ENCODE measurements at regions not wholly inside any gene's neighbourhood (a gene's known extent, or its start where the extent isn't known, plus 50 kb on each side); places are given as distances from the start of the nearest gene placed in this dataset.
A peak's percentile ranks its signal among the peaks of the same experiment; 100 is the strongest.
"Not testable (repeated sequence)": the region's sequence is repeated elsewhere in the genome, so short reads cannot be mapped to it uniquely, and the experiment has no call there.

DNA sequence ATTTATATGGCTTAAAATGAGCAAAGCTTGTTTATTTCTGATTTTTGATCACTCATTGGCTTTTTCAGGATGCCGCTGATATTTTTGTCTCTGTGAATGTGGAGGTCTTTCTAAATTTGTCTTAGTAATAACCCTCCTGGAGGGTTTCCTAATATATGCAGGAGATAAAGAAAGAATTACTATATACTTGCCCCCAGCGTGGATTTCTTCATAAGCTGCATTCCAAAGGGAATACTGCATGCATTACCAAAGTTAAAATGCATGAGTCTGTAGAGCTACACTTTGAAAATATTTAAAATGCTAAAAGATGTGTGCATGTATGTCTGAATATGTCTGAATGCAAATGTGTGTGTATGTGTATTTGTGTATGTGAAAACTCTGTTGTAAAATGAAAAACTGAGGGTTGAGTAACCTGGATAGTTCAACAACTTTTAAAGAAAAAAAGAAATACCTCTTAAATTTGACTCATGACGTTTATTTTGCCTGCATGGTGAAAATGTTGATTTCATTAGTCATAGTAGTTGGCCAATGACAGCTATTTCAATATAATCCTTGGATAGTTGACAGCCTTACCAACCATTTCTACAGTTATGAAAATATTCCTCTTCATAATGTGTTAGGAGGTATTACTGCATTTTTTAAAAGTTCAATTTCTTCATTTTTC is 113.2 kb upstream of the ZNF827 start:
- TF ChIP-seq, protein P1, sequence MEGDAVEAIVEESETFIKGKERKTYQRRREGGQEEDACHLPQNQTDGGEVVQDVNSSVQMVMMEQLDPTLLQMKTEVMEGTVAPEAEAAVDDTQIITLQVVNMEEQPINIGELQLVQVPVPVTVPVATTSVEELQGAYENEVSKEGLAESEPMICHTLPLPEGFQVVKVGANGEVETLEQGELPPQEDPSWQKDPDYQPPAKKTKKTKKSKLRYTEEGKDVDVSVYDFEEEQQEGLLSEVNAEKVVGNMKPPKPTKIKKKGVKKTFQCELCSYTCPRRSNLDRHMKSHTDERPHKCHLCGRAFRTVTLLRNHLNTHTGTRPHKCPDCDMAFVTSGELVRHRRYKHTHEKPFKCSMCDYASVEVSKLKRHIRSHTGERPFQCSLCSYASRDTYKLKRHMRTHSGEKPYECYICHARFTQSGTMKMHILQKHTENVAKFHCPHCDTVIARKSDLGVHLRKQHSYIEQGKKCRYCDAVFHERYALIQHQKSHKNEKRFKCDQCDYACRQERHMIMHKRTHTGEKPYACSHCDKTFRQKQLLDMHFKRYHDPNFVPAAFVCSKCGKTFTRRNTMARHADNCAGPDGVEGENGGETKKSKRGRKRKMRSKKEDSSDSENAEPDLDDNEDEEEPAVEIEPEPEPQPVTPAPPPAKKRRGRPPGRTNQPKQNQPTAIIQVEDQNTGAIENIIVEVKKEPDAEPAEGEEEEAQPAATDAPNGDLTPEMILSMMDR (IDR thresholded peaks at IDR 0.05): no peak
- Histone ChIP-seq H3K27ac (peak overlapping the region; percentile 18 to 46), H3K9me3 (peaks cover 0 to 4% (median 0%) of the 10 kb centered on the region in 3 donors), H3K36me3 (no peaks in the 10 kb centered on the region), H3K27me3 (no peaks in the 10 kb centered on the region), H3K4me1 (peaks cover 0 to 22% (median 4%) of the 10 kb centered on the region in 4 donors), H3K4me3 (no peak overlapping the region)
- DNase-seq: no peak
- intact Hi-C loops (cut with DNase I; ENCODE audit: low total_unique reads): no loop called here

DNA sequence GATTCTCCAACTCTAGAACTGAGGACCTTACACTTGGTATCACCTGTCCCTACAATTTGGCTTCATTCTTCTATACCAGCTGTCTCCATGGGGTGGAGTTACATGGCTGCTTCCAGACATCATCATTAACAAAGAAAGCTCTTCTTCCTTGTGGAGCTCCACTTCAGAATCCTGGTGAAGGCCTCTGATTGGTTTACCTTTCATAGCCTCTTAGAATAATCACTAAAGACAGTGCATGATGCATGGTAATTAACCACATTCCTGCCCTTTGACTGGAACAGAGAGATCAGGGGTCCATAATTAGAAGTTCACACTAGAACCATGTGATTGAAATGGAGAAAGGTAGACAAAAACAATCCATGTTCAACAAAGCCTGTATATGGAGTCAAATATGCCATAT is 112.6 kb upstream of the ZNF827 start:
- intact Hi-C loops (cut with DNase I; ENCODE audit: low total_unique reads): no loop called here
- H3K4me3 ChIP-seq: no peak overlapping the region
- peaks cover 0 to 22% (median 4%) of the 10 kb centered on the region in 4 donors for H3K4me1 ChIP-seq
- no peak for DNase-seq
- H3K36me3 ChIP-seq: no peaks in the 10 kb centered on the region
- no peaks in the 10 kb centered on the region for H3K27me3 ChIP-seq
- peak overlapping the region; percentile 18 to 46 for H3K27ac ChIP-seq
- H3K9me3 ChIP-seq: peaks cover 0 to 4% (median 0%) of the 10 kb centered on the region in 3 donors
- TF ChIP-seq, protein P1 (IDR thresholded peaks at IDR 0.05): no peak

DNA sequence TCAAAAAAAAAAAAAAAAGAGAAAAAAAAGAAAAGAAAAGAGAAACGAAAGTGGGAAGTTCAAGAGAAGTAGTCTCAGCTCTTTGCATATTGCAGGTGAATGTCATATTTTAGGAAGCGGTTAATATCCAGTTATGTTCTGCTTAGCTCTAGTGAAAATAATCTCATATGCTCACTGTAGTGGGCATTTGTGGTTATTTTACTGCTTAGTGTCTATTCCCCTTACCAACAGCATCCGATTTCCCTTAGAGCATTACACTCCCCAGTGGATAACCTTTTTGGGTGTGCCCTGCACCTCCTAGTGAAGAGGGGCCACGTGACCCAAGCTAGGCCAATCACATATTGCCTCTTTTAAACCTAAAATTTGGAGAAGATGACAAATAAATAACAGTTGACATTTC is 111.2 kb upstream of the ZNF827 start:
- H3K27me3 ChIP-seq: no peaks in the 10 kb centered on the region
- H3K36me3 ChIP-seq: no peaks in the 10 kb centered on the region
- intact Hi-C loops (cut with DNase I; ENCODE audit: low total_unique reads): no loop called here
- H3K4me1 ChIP-seq: peaks cover 0 to 22% (median 4%) of the 10 kb centered on the region in 4 donors
- peaks cover 0 to 4% (median 0%) of the 10 kb centered on the region in 3 donors for H3K9me3 ChIP-seq
- no peak for DNase-seq
- no peak overlapping the region for H3K4me3 ChIP-seq
- TF ChIP-seq, protein P1 (IDR thresholded peaks at IDR 0.05): no peak
- no peak overlapping the region for H3K27ac ChIP-seq

DNA sequence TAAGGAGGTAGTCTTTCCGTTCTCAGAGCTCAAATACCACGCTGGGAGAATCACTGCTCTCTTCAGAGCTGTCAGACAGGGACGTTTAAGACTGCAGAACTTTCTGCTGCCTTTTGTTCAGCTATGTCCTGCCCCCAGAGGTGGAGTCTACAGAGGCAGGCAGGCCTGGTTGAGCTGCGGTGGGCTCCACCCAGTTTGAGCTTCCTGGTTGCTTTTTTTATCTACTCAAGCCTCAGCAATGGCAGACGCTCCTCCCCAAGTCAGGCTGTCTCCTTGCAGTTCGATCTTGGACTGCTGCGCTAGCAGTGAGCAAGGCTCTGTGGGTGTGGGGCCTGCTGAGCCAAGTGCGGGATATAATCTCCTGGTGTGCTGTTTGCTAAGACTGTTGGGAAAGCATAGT is 109.1 kb upstream of the ZNF827 start:
- H3K27me3 ChIP-seq; DNase-seq; H3K27ac ChIP-seq; intact Hi-C loops (cut with DNase I; ENCODE audit: low total_unique reads); H3K36me3 ChIP-seq; H3K4me3 ChIP-seq; H3K9me3 ChIP-seq: not testable (repeated sequence)
- peaks cover 0 to 19% (median 4%) of the 10 kb centered on the region in 4 donors for H3K4me1 ChIP-seq

DNA sequence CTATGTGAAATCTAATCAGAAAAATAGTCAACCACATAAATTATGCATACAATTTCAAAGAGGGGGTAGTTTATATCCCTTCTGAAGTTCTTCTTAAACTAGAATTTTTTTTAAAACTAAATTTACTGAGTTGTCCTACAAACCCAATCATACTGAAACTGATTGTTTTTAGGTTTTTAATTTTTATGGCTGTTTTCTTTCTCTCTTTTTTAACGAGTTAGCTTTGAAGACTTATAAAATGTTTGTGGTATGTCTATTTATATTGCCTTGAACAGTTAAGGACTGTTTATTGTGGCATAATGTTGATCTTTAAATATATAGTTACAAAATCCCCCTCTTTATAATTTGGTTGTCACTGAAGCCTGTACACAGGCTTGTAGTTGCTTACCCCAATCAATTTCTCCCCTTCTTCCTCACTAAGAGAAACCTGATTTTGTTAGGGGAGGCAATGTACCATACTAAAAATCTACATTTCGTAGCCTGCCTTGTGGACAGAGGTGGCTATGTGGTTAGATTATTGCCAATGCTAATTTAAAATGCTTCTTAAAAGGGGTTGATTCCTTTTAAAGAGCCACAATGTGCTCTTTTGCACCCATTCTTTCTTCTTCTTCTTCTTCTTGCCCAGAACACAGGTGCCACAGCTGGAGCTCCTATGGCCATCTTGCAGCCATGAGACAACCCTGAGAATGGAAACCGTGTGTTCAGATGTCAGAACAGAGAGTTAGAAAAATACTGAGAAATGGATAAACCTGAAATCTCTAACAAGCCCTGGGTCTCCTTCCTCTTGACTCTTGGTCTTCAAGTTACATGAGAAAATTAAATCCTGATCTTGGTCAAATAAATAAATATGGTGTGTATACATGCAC is 102.7 kb upstream of the ZNF827 start:
- TF ChIP-seq, protein P1 (IDR thresholded peaks at IDR 0.05): no peak
- H3K9me3 ChIP-seq: no peaks in the 10 kb centered on the region
- no peak overlapping the region for H3K4me3 ChIP-seq
- H3K27me3 ChIP-seq: no peaks in the 10 kb centered on the region
- H3K27ac ChIP-seq: no peak overlapping the region
- H3K4me1 ChIP-seq: no peaks in the 10 kb centered on the region
- no peaks in the 10 kb centered on the region for H3K36me3 ChIP-seq
- intact Hi-C loops (cut with DNase I; ENCODE audit: low total_unique reads): no loop called here
- no peak for DNase-seq

DNA sequence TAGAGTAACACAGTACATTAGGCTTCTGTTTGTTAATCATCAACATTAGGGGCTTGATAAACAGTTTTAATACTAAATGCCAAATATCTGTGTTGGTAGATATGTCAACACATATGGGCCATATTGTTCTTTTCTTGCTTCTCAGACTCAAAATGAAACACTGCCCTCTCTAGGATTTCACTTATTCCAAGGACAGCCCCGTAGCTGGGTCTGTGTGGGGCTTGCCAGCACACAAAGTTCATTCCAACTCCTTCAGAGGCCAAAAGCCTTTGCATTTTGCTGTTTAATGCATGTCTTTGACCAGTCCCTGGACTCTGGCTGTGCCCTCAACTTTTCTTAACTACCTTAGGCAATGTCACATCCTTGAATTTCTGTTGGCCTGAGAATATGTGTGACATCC is 102.0 kb upstream of the ZNF827 start:
- H3K4me1 ChIP-seq: no peaks in the 10 kb centered on the region
- no peaks in the 10 kb centered on the region for H3K9me3 ChIP-seq
- no peak overlapping the region for H3K4me3 ChIP-seq
- intact Hi-C loops (cut with DNase I; ENCODE audit: low total_unique reads): no loop called here
- no peaks in the 10 kb centered on the region for H3K36me3 ChIP-seq
- TF ChIP-seq, protein P1 (IDR thresholded peaks at IDR 0.05): no peak
- no peaks in the 10 kb centered on the region for H3K27me3 ChIP-seq
- H3K27ac ChIP-seq: no peak overlapping the region
- DNase-seq: no peak
